ENCODE measurements at regions not wholly inside any gene's neighbourhood (a gene's known extent, or its start where the extent isn't known, plus 50 kb on each side); places are given as distances from the start of the nearest gene placed in this dataset.
"Not testable (repeated sequence)": the region's sequence is repeated elsewhere in the genome, so short reads cannot be mapped to it uniquely, and the experiment has no call there.

DNA sequence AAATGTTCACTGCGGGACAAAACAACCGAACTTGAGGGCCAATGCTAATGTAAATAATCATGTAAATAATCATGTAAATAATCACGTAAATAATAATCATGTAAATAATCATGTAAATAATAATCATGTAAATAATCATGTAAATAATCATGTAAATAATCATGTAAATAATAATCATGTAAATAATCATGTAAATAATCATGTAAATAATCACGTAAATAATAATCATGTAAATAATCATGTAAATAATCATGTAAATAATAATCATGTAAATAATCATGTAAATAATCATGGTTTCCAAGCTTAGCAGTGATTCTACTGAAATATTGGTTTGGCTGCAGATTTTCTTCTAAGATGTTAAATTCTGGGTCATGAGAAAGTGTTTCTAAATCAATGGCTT, 507.1 kb downstream of the ZNF516 start:
- DNase-seq: not testable (repeated sequence)

DNA sequence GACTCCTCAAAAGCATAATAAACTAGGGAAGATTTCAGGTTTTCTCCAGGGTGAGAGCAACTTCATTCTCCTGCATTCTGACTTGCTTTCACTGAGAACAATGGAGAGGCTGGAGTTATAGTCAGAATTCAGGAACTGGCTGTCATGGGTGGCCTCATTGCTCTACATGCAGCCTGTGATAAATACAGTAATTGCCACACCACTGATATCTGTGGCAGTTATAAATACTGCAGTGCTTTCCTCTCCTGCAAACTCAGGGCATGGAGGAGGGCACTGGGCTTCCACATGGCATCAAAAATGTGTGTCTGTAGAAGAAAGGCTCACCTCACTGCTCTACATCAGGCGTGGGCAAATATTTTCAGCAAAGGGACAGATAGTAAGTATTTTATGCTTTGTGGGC, 510.2 kb downstream of the ZNF516 start:
- no peak for DNase-seq

DNA sequence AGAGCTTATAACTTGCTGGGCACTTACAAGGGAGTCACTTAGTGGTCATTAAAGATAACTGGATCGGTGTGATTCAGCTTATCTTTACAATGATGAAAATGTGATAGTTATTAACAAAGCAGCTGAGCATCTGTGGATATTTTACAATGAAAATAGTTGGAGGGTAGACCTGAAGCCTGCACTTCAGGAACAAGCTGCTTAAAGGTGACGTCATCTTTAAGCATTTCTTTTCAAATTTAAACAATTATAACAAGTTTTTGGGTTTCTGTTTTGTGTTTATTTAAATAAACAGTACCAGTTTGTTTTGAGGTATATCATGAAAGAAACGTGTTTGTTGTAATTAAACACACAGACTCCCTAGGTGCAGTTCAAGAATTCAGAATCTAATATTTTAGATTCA, 513.9 kb downstream of the ZNF516 start:
- no peak for DNase-seq

DNA sequence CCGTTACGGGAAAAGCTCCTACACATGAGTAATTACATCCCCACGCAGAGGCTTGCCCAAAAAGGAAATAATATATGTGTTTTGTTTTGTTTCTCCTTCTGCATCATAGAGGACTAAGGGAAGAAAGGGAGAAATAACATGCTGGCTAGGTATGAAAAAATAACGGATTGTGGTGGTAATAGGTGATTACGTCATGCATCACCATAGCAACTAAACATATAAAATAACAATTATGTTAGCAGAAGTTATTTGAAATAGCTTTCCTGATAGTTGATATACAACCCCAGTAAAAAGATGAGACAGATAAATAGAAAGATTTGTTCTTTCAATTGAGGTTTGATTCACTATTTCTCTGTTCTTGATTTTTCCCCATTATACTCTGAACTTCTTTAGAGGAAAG, 518.0 kb downstream of the ZNF516 start:
- DNase-seq: no peak

DNA sequence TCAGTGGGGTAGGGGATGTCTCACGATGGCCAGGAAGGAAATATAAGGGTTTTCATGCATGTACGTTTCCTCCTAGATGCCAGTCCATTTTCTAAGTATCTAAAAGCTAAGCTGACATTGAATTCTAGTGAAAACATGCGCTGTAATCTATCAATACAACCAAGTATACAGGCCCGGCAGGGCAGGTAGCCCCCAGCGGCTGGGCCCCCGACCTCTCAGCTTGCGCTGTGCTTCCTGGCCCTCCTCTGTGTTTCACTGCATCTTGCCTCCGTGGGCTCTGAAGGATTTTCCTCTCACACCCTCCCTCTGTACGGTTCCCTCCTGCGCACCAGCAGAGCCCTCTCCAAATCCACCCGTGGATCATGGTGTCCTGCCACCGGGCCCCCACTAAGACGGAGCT, 524.8 kb downstream of the ZNF516 start:
- no peak for DNase-seq

DNA sequence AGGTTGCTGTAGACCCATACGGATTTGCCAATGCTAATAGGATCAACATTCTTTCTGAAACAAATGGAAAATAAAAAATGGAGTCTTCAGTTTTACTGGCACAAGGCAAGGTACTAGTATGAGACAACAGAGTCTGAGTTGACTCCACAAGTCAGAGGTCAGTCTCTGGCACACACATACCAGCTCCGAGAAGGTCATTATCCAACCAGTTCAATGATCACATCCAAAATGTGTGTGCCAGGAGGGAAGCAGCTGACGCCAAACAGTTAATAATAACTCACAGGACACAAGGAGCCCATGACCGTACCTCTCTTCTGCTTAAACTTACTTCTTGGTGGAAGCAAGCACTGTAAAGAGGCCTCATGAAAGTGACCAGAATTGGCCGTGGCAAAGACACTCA, 528.6 kb downstream of the ZNF516 start:
- DNase-seq: no peak

DNA sequence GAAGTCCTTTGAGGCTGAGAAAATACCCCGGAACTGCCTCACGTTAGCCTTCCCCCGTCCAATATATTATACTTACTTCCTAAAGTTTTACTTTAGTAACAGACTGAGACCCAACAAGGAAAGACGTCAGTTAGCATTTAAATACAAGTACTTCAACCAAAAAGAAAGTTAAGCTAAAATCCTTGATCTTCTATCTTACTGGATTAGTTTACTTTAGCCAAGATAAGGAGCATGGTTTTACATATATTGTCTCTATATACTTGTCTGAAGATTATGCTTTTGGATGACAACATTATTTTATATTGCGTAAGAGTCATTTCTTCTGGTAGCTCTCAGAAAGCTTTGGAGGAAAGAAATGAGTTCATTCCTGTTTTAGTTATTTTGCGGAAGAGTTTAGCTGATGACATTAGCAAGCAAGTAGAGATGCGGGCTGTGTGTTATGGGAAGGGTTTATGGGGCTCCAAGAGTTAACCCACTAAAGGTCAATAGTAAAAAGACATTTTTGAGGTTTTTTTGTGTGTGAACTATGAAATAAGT, 532.9 kb downstream of the ZNF516 start:
- no peak for DNase-seq

DNA sequence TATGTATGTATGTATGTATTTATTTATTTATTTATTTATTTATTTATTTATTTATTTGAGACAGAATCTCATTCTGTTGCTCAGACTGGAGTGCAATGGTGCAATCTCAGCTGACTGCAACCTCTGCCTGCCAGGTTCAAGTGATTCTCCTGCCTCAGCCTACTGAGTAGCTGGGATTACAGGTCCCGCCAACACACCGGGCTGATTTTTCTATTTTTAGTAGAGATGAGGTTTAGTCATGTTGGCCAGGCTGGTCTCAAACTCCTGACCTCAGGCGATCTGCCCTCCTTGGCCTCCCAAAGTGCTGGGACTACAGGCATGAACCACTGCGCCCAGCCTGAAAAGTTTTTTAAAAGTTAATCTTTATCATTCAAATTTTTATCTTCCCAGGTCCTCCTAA, 532.9 kb upstream of the SMIM21 start:
- DNase-seq: not testable (repeated sequence)

DNA sequence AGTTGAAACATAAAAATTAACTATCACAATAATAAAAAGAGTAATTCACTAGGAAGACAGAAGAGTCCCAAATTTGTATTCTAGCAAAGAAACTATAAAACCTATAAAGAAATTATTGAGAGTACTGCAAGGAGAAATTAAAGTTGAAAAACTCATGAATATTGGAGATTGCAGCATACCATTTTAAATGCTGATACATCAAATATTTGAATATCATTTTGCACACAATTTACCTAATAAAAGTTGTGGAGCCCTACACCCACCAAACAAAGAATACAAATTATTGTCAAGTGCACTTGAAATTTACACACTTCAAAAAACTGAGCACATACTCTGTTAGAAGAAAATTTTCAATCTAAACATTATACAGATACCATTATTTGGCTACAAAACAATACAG, 531.6 kb upstream of the SMIM21 start:
- no peak for DNase-seq

DNA sequence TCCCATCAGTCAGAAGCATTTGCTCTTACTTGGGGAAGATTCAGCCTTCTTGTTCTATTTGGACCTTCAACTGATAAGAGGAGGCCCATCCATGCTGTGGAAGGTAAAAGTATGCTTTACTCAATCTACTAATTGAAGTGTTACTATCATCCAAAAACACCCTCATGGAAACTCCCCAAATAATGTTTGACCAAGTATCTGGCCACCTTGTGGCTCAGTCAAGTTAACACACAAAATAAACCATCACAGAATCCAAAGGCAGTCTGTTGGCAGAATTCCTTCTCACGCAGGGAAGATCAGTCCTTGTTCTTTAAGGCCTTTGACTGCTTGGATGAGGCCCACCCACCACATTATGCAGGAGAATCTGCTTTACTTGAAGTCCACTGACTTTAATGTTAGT, 531.2 kb upstream of the SMIM21 start:
- DNase-seq: no peak

DNA sequence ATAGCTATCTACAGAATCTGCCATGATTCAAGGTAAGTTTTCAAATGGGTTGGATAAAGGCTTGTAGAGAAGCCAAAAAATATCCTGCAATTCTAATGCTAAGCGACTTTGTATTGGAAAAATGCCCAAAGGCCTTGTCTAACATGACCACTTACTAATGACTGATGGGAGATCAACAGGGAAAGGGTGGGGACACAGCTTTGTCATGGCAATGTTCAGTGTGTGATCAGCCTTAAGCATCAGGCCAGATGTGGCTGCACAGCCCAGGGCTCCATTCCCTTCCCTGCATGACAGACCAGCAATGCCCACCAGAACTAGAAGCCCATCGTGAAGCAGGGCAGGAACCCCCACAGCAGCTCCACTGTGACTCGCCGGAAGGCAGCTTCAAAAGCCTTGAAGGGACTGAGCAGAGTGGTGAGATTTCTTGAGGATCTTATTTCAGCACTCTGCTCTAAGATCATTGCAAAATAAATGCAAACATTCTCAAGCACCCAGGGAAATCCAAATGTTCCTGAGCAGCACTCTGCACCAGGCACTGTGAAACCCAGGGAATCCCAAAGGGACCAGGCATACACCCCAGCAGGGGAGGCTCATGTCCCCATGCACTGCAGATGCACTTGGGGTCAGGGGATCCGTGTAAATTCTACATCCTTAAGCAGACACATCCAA, 517.9 kb upstream of the SMIM21 start:
- no peak for DNase-seq

DNA sequence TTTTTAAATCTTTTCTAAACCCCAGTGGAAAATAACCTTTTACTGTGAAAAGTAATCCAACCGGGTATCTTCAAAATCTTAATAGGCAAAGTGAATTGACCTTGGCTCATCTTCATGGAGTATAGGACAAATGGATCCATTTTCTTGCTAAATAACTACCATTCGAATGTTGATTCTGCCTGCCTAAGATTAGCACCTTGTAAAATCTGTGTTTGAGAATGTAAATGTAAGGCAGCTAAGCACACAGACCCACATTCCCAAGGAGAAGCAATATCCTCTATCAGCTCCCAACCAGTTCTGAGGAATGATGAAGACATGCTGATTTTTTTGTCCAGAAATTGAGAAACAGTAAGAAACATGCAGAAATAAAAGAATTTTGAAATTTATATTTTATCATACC, 509.8 kb upstream of the SMIM21 start:
- DNase-seq: no peak

DNA sequence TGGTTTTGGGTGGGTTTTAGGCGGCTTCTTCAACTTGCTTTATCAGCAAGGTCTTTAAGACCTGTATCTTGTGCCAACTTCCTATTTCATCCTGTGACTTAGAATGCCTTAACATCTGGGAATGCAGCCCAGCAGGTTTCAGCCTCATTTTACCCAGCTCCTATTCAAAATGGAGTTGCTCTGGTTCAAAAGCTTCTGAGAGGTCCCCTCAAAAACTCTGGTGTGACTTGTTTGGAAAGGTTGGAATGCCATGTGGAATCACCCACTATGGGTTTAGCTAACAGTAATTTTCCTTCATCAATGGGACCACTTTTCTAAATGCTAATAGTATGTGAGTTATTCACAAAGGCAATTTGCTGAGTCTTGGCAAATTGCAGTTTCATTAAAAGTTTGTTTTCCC, 509.4 kb upstream of the SMIM21 start:
- DNase-seq: no peak

DNA sequence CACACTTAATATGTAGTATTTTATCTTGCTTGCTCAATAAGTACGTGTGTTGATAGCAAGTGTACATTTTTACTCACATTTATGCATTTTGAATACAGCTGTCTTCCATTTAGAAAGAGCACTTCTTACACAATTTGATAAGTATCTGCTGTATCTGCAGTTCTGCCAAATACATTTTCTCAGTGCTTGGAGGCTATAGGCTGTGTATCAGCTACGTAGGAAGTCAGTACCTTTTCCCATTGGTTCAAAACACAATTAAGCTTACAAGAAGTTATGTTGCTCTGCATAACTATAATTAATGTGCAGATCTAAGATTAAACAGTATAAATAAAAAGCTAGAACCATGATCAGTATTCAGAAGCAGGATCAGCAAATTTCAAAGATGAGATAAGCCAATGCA, 503.6 kb upstream of the SMIM21 start:
- DNase-seq: no peak

DNA sequence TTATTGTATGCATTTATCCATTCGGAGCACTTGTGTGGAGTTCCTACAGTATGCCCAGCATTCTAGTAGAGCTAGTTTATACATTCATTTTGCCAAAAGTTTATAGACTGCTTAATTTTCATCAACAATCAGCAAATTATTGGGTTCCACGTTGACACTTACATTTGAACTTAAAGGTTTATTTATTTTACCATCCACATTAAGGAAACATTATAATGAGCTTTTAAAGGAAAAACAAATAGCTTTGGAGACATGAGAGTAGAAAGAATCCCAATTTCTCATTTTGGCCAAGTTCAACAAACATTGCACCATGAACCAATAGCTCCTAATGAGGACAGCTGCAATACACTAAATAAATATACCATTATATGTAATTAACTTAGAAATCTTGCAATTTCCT, 501.2 kb upstream of the SMIM21 start:
- DNase-seq: no peak

DNA sequence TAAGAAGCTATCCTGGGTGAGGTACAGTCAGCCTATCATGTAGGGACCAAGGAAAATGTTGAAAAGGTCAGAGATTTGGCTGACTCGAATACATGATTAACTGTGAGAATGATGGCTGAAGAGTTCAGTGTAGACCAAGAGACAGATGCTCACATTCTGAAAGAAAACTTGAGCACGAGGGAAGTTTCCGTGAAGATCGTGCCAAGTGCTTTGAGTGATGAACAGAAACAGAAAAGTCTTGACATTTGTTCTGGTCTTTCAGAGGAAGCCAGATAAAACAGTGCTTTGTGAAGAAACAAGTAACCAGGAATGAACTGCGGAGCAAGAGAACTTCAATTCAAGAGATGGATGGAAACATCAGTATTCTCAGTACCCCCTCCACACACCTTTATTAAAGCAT, 500.3 kb upstream of the SMIM21 start:
- no peak for DNase-seq

DNA sequence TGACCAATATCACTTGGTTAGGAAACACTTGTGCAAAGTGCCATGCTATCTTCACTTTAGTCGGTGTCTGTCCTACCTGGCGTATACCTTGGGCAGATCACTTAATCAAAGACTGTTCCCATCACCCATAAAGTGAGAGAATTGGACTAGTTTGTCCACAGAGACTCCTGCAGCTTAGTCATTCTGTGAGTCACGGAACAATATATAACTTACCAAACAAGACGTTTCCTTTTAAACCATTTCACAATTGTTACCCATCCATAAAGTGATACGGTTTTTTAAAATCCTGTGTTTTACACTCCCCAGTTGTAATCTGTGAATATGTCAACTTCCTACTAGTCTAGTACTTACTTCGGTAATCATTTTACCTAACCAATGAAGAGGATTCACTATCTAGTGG, 499.3 kb upstream of the SMIM21 start:
- DNase-seq: no peak

DNA sequence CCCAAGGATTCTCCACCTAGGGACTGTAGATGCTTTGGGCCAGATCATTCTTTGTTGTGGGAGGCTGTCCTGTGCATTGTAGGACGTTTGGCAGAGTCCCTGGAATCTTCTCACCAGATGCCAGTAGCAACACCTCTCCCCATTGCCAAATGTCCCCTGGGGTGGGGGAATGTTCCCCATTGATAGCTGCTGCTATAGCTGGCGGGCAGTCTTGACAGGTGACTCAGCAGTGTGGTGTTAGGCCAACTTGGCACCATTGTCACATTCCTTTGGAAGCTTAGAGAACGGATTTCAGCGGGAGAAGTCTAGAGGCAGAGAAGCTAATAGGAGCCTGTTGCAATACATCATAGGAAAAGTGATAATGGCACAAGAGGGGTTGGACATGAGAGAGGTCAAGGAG, 495.7 kb upstream of the SMIM21 start:
- DNase-seq: no peak

DNA sequence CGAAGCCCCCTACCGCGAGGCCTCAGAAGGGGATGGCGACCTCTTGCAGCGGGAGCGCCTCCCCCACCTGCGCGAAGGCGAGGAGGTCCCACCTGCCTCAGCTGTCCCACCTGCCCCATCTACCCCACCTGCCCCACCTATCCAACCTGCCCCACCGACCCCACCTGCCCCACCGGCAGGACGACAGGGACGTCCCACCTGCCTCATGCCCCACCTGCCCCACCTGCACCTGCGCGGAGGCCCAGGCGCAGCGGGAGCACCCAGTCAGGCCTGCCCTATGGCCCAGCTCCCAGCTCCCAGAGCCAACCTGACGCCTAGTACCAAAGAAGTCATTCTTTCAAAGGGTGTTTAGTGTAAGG, 489.1 kb upstream of the SMIM21 start:
- DNase-seq: no peak

DNA sequence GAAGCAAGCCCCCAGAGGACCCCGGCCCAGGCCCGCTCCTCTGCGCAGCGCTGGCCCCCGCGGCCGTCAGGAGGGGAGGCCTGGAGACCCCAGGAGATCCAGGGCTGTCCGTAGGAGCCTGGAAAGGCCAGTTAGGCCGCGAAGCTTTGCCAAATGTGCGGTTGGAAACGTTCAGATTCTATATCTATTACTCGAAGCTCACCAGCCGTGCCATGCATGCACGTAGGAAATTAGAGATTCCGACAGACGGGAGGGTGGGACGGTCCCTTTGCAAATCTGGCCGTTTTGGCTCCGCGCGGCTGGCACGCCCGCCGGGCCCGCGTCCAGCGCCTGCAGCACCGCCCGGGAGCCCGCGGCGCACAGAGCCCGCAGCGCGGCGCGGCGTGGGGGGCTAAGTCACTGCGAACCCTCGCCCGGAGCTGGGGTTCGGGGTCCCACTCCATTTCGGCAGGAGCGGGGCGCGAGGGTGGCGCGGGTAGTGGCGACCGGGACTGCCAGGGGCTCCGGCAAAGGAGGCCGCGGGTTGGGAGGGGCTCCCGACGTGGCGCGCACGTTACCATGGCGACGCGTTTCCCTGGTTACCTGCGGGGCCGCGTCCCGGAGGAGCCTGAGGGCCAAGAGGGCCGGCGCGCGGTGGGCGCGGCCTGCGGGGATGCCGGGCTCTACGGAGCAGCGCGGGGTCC, 488.6 kb upstream of the SMIM21 start:
- no peak for DNase-seq

DNA sequence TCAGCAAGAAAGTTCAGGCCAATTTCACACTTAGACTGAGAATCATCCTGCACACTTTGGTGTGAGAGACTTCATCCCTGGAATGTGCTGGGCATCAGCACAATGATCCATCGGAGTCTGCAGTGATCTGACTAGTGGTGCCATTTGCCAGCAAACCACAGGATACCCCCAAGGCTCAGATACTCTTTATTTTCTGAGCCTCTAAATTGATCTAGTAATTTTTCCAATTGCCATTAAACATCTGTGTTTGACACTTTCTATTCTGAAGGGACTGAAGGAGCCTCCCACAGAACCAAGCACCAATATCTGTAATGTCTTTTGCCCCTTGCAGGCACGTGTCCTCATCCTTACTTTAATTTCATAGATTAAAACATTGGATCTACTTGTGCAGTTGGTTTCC, 485.3 kb upstream of the SMIM21 start:
- DNase-seq: no peak

DNA sequence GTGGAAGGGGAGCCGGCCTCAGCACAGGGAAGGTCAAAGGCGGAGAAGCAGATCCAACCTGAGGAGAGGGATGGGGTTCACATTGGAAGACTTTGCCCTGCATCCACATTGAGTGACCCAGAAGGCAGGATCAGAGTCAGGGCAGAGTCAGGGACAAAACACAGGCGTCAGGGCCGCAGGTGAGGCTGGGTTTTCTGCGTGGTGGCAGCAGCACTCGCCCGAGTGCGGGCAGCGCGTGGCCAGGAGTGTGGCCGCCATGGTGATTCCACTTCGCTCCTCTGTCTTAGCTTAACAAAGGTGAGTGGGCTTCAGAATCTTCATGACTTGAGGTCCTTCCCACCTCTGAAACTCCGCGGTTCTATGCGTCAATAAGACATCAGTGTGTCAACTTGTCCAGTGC, 476.9 kb upstream of the SMIM21 start:
- DNase-seq: no peak

DNA sequence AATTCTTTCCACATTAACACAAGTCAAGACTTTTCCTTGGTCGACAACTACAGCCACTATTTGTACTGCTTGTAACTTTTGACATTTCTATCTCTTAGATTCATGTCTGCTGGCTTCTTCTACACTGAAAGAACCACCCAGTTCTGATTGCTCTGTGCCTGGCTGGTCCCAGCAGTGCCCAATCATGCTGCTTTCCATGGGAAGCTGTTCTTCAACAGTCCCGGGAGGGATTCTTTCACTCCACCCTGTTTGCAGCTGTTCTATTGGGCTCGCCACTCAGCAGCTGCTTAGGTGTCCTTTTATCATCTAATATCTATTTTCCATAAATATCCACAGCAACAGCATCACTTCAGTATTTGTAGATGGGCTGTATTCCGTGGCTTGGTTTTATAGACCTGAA, 471.1 kb upstream of the SMIM21 start:
- no peak for DNase-seq

DNA sequence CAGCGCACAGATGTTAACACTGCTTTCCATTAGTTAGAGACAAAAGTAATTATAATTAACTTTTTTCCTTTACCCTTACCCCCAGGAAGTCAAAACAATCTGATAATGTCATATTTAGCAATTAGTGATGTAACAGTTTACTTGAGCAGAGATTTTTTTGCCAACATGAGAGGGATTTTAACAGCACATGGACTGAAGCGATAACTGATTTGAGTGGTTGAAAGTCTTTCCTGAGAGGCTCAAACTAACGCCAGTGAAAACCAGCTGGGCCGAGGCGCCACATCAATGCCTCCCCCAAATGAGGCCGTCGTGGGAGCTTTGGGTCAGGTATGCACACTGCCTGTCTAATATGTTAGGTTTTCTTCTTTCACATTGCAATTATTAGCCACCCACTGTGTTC, 469.9 kb upstream of the SMIM21 start:
- no peak for DNase-seq

DNA sequence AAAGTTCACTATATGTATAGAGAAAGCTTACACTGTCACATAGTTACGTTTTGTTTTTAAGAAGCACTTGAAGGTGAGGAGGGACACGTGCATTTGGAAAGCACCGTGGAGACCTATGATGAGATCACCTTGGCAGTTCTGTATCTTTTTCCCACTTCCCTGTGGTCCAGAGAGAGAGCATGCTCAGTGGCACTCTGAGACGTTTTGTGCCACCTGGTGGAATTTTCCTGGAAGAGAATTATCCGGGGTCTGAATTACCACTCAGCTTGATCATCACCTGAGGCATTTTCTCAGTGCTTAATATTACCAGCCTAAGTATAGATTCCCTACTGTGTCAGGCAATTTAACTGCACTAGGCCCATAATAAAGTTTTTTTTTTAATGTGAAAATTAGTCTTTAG, 469.4 kb upstream of the SMIM21 start:
- no peak for DNase-seq

All from central memory CD4-positive, alpha-beta T cell (primary cell).